ENCODE measurements at regions not wholly inside any gene's neighbourhood (a gene's known extent, or its start where the extent isn't known, plus 50 kb on each side); places are given as distances from the start of the nearest gene placed in this dataset.

DNA sequence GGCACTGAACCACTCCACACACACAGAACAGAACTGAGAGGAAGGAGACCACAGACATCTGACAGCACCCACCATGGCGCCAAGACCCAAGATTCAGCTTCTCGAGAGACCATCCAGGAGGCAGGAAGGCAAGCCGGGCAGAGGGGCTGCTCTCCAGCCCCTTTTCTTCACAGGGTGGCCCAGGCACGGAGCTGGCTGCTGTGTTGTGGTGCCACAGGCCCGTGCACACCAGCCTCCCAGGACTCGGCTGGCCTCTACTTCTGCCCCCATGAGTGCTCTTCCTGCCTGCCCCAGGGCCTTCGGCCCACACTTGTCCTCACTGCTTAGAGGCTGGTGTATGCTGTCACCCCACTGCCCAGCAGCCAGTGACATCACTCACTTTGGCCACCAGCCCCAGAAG lies 547.6 kb upstream of the RAB6C start:
- DNase-seq: no peak

DNA sequence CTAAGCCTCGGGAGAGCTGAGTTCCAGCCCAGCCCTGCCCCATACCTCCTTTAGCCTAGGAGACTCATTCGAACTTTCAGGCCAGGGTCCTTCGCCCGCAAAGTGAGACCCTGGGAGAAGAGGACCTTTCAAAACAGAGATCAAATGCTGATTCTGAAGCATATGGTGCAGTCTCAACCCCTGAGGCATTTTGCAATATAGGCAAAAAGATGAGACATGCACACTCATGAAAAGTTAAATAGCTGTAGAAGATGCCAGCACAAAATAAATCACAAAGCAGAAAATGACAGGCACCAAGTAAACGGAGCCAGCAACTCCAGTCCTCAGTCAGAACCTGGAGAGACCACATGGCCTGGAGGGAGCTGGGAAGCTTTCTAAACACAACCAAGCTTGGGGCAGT lies 542.7 kb upstream of the RAB6C start:
- no peak for DNase-seq

DNA sequence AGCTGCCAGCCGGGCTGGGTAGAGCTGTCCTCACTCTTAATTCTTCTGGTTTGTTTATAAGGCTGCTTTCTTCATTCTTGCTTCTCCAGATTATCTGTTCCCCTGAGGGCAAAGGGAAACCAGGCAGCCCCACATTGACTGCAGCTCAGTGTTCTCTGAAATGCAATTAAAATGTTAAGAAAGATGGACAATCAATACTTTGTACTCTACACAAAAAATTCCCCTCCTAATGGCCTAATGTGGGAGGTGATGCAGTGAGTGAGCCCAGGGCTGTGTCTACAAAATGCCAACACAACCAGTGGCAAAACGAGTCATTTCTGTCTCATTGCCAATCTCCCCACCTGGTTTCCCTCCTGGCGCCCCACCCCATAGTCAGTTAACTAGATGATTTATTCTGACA lies 541.7 kb upstream of the RAB6C start:
- DNase-seq: no peak

DNA sequence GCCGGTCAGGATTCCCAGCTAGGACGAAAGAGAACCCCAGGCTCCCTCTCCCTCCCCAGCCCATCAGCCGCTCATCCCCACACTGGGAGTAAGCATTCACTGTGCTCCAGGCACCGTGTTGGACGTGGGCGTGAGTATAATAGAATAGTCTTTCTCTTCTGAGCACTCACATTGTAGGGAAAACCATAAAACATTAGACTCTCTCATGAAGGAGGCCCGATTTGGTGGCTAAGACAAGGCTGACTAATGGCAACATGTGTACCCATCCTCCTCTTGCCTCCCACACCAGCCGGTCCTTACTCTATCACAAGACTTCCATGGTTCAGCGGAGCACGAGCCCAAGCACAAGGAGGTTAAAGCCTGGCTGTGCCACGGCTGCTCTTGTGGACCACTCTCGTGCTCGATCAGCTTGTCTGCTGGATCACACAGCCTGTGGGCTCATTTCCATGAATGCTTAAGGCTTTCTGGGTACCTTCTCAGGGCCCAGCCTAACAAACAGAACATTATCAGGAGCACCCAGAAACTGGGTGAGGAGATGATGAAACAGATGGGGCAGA lies 540.9 kb upstream of the RAB6C start:
- no peak for DNase-seq

DNA sequence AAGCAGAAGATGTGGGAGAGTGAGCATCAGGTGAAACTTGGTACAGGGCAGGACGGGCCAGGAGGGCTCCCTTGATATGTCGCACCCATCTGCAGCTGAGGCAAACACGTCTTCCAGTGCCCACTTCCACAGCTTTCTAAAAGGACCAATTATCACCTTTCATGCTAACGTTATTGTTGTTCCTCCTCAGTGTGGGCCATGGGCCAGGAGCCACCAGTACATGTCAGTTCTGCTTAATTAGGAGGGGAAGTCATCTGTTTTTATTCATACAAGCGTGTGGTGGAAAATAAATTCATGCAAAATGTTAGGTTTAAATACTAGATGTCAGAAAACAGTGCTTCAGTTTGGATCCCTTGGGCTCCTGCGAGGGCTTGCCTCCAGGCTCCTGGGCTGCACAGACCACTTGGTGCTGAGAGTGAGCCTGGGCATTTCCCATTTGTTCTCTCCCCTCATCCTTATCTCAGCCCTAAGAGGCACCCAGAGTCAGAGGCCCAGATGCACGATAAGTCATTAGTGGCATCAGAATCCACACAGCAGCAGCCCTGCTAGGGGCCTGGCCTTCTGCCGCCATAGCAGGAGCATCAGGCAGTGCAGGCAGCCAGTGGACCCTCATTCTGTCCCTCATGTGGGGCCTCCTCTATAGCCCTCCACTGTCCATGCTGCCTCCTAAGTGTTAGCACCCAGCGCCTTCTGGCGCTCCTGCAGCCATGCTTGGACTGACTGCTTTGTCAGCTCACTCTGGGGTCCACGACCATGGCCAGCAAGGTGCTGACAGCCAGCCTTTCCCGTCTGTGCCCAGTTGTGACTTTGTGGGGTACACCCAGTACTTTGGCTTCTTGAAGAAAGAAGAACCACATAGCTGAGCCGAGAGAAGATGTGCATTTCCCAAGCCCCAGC lies 539.8 kb upstream of the RAB6C start:
- DNase-seq: no peak

DNA sequence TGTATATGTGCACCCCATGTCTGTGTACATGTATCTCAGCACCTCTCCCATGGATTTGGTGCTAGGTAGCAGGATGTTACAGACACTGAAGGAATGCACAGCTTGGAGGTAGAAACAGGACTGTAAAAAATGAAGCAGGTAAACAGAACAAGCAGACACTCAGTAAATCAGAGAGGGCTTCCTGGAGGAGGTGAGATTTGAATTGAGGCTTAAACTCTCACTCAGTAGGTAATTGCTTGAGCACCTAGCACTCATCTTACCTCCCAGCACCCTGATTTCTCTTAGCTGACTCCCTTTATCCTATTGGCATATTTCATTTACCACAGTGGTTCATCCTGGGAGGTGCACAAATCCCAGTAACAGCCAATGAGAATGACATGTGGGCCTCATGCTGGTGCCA lies 537.9 kb upstream of the RAB6C start:
- no peak for DNase-seq

DNA sequence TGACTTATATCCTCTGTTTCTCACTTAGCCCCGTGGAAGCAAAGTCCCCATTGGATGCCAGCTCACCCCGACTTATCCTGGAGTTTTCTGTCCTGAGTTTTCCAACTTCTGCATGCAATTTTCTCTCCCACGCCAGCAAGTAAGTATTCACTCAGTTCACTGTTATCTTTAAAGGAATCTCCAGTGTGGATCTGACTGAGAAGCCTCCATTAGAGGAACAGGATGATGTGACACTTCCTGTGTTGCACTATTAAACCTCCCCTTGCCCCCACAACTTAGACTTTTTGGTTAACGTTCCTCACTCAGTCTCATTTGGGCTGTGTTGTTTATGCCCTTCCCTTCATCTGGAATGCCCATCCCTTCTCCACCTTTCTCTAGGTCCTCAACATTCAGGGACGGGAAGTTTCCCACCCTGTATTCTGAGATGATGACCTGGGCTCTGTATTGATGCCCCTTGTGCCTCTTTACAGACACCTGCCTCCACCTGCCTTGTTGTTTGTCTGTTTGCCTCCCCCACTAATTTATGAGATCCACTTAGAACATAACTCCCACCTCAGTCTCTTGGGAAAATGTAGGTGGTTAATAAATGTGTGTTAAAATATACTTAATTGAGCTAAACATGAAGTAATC lies 536.1 kb upstream of the RAB6C start:
- DNase-seq: no peak

DNA sequence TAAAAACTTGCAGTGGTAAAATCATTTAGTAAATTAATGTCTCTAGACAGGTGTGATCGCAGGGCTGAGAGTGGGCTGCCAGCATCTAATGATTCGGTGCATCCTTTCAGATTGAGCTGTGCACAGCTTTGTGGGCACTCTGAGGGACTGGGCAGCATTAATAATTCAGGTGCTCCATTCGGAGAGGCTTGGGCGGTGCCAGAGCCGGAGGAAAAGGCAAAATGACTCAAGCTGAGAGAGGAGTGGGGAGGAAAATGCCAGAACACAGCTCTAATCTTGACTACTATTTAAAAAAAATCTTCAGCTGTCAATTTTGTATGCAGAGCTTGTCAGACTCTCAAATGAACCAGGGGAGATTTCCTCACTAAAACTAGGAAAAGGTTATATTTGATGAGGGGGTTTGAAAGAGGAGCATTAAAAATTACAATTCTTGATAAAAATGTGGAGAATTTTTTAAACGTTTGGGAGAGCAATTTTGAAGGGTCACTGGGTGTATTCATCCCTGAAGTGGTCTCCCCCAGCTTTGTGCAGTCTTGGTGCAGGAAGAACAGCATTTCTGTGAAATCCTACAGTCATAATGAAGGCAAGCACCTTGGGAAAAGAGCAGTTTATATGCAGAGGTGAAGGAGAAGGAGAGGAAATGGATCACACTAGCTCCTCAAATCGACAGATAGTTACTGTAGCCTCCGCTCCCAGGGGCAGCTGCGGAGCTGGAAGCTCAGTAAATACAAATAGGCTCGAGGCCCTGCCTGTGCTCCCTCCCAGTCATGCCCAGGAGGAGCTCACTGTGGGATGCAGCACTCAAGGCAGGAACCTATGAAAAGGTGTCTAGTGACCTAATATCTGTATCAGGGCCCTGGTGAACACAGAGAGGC lies 535.4 kb upstream of the RAB6C start:
- DNase-seq: no peak

DNA sequence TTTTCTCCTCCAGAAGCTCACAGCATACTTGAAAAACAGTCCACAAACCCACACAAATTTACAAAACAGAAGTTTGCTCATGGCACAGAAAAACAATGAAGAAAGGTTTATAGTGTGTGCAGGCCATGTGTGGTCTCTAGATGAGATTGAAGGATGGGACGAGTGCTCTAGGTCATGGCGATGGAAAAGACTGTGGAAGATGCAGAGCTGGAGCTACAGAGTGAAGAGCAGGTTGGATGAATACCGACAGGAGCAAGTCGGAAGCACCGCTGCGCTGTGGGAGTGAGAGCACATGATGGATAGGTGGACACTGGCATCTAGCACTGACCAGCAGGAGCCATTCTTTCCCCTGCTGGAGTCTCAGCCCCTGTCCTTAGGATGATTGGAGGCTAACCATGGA lies 534.7 kb upstream of the RAB6C start:
- DNase-seq: no peak

DNA sequence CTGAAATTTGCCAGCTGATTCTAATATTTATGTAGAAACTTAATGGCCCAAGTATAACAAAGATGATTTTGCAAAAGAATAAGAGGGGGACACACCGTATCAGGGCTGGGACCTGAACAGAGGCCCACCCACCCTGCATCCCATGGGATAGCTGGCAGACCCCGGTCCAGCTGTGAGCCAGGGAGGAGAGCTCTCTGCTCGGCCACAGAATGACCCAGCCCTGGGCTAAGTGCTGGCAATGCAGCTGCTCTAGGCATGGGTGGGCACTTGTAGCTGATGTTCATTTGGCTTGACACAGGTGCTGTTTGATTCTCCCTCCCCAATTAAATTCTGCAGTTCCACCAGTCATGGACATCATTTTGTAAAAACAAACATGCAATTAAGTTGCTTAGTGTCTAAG lies 522.8 kb upstream of the RAB6C start:
- no peak for DNase-seq

DNA sequence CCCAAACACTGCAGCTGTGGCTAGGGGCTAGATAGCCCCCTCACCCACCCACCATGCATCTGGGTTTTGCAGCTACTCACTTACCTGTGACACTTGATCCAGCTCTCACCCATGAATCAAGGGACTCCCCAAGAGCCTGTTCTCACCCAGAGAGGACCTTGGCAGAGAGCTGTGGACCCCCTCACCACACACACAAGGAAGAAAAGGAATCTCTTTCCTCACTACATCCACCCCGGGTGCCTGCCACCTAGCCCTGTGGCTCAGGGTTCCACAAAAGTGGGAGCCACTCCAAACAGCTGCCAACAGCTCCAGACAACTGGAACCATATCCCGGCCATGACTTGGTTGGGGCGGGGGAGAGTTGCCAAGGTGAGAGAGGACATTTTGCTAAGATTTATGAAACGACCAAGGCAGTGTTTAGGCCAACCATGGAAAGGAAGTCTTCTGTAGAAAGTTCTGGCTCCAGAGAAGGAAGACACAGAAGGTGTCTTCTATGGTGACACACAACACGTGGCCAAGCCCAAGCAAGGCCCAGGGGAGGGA lies 522.1 kb upstream of the RAB6C start:
- DNase-seq: no peak

DNA sequence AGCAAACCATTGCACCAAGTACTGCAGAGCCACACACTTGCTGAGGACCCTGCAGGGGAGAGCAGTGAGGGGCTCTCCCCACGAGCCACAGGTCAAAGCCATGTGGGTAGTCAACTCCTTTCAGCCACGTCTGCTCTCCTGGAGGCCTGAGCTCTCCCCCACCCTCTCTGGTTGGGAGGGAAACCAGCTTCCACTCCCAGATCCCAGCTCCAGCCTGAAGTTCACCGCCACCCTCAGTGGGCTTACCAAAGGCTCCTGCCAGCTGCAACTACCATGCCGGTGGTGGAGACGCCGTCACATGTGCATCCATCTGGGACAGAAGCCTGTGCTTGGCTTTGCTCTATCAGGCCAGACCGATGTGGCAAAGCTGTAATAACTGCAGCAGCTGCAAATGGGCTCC lies 521.5 kb upstream of the RAB6C start:
- DNase-seq: no peak

DNA sequence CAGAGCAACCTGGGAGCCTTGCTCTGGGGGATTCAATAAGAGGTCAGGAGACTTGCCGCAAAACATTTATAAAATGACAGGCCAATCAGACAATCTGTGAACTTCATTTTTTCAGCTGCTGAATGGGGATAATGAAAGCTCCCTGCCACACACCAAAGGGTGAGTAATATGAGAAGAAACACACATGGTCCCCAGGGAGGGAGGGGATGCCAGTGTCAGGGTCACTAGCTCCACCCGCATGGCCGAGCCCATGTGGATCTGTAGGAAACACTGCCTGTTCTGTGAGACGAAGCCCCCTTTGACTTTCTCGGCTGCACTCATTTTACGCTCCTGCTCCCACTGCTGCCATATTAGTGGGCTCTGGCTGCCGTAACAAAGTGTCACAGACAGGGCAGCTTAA lies 521.0 kb upstream of the RAB6C start:
- no peak for DNase-seq

DNA sequence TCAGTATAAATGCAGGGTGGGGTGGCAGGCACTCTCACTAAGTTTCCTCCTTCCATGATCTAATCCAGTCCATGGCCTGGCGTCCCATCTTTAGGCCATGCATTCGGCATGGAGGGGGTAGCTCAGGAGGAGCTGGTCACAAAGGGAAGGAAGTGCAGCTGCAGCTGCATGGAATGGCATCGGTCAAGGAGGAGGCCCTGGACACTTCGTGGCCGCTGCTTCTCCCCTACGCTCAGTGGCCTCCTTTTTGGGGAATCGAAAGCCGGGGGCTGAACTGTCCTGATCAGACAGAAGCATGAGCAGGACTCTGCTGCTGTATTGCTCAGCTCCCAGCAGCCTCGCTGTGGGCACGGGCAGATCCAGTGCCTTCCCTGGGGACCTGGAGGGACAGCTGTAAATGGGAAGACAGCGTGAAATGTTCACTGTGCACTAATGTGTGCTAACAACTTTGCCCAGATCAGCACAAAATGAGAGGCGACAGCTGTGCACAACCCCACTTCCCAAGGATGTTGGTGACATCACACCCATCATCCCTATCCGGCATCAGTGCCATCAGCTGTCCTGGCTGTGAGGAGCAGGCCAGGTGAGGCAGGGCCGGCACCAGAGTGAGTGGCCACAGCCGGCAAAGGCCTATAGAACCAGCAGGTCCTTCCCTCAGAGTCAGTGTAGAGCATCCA lies 520.1 kb upstream of the RAB6C start:
- DNase-seq: no peak

DNA sequence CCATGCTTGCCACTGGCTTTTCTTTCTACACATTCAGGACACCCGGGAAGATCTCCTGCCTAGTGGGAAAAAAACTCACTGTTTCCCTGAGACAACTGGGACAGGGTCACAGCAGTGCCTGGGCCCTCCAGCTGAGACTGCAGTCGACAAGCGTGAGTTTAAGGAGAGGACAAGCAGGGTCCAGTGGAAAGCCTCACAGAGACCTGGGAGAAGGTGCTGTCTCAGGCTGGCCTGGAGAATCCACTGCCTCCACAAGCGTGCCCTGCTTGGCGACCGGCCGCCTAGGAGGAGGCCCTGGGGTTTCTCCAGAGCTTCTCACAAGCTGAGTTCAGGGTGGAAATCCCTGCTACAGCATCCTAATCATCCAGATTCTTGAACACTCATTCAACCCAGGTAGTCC lies 519.6 kb upstream of the RAB6C start:
- no peak for DNase-seq

DNA sequence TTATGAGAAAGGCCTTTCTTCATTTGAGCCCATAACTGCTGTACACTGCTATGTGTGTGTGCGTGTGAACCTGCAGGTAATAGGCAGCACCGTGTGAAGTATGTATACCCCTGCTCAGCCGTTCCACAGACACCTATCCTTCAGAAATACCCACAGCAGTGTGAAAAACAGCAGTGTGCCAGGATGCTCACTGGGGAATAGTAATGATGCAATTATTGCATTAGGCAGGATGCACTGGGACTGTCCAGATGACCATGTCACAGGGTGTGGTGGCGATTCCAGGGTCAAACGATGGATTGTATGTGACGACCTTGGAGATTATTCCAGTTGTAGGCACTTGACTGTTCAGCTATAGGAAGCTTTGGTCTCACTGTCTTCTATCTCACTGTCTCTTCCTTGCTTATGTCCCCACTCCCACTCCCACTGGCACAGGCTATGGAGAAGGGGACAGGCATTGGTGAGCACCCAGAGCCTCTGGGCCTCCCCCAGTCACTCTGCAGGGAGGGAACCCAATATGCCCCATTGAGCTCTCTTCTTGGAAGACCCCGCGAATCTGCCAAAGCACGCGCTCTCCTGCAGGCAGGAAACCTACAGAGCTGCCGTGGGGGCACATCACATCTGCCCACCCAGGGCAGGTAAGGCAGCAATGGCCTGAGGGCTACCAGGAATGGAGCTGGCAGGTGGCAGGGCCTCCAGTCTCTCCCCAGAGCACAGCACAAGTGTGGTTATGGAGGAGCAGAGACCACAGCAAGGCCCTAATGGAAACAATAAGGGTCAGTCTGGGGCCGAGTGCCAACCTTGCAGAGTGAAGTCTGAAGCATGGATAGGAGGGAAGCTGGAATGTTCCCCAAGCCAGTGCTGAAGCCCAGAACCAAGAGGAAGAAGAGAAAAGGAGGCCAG lies 518.9 kb upstream of the RAB6C start:
- DNase-seq: no peak

DNA sequence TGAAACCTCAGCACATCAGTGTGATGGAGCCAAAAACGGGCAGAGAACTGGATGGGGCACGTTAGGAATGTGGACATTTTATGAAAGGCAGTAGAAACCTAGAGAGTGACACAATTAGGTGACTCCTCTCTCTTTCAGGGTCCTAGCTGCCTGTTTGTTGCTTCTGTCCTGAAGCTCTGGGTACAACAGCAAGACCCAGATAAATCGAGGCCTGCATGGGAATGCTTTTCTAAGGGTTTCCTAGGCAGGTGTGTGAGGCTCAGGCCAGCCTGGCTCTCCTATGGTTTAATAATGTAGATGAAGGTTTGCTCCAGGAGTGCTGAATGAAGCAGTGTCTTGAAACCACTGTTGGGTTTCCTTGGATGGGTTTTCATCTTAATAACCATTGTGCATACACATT lies 517.1 kb upstream of the RAB6C start:
- DNase-seq: no peak

DNA sequence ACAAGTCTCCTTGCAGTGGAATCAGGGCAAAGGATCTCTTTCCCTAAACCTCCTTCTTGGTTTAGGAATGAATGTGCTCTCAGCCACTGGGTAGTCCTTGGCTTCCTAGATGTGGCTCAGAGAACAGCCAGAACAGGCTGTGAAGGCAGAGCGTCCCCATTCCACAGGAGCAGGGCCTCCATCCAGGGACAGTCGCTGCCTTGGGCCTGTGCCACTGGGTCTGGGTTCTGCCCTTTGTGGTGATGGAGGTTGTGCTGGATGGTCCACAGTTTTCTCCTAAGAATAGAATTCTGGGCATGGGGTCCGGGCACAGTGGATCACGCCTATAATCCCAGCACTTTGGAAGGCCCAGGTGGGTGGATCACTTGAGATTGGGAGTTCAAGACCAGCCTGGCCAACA lies 516.5 kb upstream of the RAB6C start:
- no peak for DNase-seq

DNA sequence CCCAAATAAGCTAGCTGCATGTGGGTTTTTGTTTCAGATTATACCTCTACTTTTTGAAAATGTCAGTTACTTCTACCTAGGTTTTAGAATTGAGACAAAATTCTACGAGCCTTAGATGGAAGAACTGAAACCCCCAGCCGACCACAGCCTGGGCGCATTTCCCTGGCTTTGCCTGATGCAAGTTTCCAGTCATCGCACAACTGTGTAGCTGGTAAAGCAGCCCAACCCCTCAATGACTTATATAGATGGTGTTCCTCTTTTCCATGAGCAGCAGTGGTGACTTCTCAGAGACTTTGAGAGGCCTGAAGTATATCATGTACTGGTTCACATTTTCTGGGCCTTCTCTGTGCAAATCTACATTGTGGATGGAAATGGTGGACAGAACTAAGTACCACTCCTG lies 515.4 kb upstream of the RAB6C start:
- DNase-seq: no peak

DNA sequence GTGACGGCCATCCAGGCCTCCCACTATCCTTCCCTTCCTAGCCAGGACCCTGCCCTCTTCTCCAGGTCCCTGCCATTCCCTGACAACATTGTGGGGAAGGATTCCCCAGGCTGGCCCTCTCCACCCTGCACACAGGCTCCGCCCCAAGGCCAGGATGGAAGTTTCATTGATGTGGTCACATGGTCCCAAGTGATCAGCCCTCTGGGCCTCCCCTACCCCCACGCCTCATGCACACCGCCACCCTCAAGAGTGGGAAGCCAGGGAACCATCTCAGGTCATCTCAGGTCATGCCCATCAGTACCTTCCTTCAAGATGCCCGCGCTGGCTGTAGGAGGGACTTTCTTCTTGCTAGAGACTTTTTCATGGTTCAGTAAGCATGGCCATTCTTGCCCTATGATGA lies 514.8 kb upstream of the RAB6C start:
- no peak for DNase-seq

DNA sequence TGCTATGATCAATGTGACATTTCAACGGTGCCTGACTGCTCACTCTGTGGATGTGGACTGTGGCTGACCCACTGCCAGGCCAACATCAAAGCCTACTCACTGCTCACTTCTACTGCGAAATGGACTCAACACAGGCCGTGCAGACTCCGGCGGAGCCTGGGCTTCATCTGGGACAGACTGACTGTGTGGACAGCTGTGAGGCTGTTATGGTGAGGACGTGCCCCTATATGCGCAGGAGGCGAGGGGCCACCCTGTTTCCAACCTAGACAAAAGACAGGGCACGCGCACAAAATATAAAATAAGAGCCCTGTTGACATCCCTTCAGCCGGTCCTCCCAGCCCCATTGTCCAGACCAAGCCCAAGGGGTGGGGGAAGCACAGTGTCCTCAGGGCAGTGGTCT lies 514.4 kb upstream of the RAB6C start:
- DNase-seq: no peak
